Effector CD4-positive, alpha-beta T cell (primary cell): ENCODE measurements at regions not wholly inside any gene's neighbourhood (a gene's known extent, or its start where the extent isn't known, plus 50 kb on each side); places are given as distances from the start of the nearest gene placed in this dataset.

ENCODE experiments used
- DNase-seq: peaks from one replicate; pipeline ENCODE4 v3.0.0-alpha.2; 2020

DNA sequence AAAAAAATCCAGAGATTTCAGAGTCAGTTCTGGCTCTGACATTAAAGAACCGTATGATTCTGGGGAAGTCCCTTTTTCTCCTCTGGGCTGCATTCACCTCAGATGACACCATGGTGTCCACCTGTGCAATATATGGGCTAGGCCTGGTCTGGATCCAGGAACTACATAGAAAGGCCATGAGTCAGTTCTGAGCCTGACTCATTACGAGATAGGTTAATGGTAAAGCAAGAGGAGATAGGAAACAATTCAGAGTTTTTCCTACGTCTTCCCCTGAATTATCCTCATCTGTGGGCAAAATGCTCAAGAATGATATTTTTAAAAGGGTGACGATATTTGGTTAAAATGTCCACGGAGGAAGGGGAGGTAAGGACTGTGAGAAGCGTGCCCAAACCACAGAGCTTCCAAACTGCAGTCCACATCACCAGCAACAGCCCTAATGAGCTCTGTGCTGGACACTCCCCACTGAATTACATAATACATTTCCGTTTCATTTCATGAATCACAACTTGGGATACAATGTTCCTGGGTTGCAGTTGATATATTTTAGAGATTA lies 180.1 kb upstream of the OSR1 start:
- no peak for DNase-seq

DNA sequence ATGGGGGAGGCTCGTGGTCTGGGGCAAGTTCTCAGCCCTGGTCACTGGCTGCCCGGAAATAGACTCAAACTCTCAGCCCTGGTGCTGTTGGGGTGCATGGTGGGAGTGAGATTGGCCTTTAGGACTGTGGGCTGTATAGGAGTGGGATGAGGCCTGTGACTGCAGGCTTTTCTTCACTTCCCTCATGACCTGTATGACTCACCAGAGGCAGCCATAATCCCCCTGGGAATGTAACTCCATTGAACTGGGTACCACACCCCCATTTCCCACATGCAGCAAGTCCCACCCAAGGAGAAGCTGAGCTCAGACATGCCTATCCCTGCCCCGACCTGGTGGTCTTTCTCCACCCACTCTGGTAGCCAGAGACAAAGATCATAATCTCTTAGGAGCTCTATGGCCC lies 177.7 kb upstream of the OSR1 start:
- DNase-seq, result no peak

DNA sequence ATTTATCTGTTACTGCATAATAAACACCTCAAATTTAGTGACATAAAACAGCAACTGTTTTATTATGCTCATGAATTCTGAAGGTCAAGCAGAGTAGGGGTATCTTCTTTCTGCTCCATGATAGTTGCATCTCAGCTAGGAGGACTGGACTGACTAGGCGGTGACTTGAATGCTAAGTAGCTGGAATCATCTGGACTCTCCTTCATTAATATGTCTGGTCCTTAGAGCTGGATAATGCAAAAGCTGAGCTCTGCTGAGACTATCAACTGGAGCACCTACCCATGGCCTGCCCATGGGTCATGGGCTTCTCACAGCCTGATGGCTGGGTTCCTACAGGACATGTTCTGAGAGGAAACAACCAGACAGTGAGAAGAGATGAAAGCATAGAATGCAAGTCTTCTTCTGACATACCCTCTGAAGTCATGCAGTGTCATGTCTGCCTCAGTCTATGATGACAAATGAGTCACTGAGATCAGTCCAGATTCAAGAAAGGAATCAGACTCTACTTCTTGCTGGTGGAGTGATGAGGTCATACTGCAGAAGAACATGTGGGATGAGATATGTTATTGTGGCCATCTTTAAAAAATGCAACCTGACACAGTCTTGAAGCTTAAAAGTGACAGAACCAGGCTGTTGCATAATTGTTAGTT lies 174.2 kb upstream of the OSR1 start:
- DNase-seq, result no peak

DNA sequence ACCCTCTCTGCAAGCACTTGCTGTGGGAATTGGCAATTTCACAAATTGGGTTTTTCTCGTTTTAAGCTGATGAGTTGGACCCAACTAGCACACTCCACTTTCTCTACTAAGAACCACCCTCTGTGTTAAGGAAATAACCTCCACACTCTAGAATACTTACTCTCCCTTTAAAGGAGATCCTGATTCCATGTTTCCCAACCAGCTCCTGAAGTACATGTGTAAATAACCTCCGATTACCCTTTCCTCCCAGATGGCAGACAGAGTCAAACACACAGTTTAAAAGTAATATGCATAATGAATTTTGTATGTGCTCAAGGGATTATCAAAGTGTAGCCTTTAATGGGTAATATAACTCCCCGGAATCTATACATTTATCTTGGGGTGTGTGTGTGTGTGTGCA lies 171.3 kb upstream of the OSR1 start:
- no peak for DNase-seq

DNA sequence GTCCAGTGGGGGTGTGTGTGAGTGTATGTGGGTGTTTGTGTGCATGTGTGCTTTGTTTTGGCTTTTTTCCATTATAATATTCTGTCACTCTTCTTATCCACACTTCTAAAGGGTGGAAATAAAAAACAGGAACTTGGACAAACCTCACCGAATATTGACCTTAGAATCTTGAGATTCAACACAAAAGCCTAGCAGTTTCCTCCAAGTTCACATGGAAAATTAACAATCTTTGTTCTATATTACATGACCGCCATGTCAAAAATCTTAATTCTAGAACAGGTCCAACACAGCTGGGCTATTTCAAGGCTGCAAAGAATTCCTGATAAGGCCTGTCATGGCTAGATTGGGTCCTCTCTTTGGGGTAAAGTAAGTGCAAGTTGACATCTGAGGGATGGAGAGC lies 169.3 kb upstream of the OSR1 start:
- DNase-seq, result no peak

DNA sequence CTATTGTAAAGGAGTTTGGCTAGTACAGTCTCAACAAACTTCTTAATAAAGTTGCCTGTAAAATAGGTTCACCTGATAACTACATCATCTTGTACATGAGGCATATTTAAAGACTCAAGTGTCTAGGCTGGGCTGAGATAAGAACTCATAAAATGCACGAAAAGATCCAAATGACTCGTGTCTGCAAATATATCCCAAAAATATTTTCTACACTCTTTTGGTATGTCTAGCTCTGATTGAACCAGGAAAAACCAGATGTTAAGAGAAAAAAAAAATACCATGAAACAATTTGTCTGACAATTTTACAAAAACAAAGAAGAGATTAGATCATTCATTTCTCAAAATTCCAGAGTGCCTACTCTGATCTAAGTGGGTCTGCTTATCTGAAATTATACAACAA lies 166.9 kb upstream of the OSR1 start:
- no peak for DNase-seq

DNA sequence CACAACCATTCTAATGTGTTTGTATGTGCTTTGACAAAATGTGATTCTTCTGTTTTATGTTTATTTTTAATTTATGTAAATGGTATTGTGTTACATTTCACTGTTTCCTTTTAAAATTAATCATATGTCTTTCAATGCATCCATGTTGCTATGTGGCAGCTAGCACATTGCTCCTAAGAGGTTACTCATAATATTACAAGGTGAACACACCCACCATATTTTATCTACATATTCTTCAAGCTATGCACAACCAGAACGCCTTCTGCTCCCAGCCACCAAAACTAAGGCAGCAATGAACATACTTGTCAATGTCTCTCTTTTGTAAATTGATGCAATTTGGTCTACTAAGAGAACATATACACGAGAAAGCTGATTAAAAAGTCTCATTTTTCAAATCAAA lies 160.6 kb upstream of the OSR1 start:
- no peak for DNase-seq

DNA sequence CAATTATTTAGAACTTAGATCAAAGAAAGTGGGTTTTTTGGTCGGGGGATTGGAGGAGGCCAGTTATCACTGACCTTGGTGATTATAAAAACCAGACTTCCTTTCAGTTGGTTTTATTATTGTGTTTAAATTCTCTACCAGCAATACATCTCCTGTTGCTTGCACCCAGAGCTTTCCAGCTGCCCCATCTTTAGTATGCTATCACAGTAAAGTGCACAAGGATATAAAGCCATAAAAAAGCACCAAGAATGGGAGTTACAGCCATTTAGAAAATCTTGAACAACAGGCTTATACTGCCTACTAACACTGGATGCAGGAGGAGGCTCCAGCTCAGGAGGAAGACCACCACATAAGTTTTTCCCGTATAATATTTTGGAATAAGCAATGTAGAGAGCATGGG lies 148.7 kb upstream of the OSR1 start:
- DNase-seq, result no peak

DNA sequence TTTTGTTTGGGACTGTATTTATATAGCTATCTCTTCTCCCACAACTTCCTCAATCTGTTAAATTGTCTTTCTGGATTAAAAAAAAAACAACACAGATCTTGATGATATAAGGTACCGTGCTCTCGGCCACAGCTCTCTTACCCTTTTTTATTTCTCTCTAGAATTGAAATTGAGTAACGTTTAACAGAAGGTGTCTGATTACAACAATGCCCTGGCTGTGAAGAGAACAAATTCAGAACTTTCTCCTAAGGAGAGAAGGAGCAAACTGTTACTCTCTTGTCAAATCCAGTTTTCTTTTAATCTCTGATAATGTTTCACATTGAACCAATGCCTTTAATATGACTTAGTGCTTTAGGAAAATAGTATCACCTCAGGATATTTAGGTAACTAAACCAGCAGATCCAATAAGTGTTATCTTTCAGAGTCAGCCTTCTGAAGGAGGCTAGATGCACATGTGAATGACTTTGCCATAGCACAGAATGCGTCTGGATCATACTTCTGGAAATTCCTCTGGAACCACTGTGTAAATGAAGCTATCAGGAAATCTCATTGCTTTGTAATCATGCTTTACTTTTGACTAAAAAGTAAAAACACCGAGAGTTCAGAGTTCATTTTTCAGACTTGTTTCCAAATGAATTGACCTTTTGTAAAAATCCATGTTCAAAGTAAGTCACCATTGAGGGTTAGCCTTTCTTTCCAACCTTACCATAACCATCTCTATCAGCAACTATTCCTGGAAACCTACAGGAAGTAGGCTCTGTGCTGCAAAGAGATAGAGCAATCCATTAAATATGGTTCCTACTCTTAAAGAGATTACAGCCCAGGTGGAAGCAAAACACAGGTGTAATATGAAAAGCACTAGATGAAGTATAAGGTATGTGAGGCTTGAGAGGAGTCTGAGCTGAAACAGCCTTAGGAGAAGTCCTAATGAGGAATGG lies 147.0 kb upstream of the OSR1 start:
- no peak for DNase-seq

DNA sequence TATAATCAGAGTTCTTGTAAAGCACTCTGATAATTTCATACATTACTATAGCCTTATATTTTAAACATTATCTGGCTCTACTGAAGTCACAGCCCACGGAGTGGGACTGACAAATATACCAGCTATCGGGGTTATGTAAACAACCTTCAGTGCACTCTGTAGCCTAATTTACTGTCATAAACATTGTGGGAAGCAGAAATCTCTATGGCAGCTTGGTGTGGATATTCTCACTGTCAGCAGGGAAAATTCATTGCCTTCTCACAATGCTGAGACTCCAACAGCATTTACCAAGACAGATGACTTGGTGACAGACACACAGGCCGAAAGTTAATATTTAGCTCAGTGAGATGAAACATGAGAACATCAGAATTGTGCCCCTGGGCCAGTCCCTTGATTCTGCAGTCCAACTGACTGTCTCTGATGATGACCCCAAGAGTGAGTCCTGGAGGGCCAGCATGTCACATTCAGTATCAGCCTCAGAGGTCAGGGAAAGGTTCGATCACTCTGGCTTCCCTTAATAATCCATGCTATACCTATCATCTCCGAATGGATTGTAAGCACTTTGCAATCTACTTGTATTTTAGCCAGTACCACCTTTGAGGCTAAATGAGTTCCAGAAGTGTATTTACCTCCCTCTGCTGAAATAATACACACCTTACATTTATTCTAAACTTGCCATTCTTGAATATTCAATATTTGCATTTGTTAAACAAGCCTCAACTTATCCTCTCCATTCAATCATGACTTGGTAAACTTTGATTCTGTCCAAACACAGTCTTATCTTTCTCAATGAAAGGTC lies 146.2 kb upstream of the OSR1 start:
- DNase-seq, result no peak

DNA sequence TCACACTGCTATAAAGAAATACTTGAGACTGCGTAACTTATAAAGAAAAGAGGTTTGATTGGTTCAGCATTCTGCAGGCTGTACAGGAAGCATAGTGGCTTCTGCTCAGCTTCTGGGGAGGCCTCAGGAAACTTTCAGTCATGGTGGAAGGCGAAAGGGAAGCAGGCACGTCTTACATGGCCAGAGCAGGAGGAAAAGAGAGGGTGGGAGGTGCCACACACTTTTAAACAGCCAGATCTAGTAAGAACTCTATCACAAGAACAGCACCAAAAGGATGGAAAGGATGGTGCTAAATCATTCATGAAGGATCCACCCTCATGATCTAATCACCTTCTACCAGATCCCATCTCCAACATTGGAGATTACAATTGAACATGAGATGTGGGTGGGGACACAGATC lies 145.5 kb upstream of the OSR1 start:
- no peak for DNase-seq

DNA sequence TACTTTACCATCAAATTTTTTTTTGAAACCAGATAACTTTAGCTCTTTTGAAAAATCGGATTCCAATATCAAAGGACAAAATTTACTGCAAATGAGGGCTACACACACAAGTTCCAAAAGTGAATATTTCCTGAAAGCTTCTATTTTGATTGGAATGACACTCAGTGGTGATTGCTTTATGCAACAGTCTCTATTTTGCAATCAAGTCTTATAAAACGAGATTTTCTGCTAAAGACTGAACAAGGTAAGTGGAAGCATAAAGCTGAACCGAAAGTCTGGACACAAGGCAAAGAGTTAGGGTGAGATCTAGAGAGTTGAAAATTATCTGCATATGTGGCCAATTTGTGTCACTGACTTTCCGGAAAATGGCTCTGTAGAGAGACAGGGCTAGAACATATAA lies 145.0 kb upstream of the OSR1 start:
- DNase-seq, result no peak

DNA sequence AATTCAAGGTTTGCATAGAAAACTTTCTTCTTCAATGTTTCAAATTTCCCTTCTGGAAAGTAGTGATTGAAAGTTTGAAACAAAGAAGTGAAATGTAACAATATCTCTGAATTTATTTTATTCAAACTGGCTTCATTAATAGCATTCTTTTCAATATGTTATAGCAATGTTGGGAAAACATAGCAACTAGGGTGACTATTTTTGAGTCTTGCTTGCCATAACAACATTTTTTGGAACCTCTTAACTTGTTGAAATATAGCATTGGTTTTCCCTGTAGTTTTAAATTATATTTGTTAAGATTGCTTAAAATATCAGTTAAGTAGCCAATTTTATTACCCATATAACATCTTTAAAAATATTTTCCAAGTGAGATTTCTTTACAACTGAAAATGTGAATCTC lies 141.7 kb upstream of the OSR1 start:
- DNase-seq, result no peak

DNA sequence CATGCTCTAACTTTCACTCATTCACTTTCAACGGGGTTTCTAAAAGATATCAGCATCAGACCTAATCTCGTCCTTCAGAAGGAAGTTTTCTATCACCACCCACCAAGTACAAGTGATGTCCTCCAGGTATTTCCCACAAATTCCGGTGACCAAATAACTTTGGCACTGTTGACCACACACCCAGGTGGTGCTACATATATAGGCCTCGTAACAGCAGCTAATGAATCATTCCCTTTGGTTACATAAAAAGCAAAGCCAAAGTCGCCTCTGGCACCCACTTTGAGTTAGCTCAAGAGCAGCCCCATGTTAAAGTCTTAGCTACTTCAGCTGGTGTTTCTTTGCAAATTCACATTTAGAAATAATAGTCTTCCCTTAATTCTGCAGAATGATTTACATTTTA lies 138.2 kb upstream of the OSR1 start:
- no peak for DNase-seq

DNA sequence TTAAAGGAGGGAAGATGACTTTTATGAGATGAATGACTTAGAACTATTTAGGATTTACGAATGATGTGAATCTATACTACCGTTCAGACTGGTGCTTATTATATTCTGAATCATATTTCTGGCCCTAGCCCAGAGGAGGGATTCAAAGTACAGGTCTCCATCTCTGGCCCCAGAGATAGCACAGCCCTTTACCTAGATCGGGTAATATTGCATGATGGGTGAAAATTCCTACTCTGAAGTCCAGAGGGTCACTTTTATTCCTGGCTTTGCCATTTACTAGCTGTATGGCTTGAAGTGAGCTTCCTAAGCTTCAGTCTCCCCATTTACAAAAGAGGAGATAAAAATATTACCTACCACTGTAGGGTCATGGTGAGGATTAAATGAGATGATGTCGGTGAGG lies 135.8 kb upstream of the OSR1 start:
- DNase-seq, result no peak

DNA sequence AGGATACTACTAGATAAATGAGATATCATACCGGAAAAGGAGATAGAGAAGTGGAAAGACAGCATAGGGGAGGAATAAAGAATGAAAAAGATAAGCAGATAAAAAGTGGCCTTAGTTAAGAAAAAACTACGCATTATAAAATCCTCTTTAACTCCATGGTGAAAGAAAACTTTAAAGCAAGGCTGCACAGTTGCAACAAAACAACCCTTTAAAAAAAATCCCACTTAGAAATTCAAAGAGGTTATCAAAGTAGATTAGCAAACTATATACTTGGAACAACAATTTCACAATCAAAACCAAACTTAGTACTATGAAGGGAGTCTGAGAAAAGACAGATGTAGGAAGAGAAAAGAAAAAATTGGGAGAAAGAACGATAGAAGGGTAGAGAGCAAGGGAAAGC lies 133.4 kb upstream of the OSR1 start:
- DNase-seq, result no peak

DNA sequence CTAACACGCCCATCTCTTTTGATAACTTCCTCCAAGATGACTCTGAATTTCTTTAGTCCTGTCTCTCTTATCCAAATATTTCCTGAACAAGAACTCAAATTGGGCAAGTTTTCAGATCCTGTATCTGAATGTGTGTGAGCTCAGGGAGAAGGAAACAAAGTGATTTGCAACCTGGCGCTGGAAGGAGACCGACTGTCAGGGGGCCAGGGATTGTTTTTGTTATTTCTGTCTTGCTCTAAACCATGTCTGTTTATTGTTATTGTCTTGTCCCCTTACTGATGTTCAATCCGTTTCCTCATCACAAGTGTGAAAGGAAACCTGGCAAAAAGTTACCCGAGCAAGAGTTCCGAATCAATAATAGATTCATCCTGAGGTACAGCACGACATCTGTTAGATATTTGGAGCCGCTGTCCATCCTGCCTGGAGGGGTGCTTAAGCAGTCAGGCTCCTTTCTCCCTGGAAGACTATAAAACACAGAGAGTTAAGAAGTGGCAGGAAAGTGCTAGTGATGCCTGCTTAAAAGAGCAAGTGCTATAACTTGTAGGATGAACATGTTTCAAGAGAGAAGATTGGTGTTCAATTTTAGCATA lies 132.5 kb upstream of the OSR1 start:
- DNase-seq, result no peak

DNA sequence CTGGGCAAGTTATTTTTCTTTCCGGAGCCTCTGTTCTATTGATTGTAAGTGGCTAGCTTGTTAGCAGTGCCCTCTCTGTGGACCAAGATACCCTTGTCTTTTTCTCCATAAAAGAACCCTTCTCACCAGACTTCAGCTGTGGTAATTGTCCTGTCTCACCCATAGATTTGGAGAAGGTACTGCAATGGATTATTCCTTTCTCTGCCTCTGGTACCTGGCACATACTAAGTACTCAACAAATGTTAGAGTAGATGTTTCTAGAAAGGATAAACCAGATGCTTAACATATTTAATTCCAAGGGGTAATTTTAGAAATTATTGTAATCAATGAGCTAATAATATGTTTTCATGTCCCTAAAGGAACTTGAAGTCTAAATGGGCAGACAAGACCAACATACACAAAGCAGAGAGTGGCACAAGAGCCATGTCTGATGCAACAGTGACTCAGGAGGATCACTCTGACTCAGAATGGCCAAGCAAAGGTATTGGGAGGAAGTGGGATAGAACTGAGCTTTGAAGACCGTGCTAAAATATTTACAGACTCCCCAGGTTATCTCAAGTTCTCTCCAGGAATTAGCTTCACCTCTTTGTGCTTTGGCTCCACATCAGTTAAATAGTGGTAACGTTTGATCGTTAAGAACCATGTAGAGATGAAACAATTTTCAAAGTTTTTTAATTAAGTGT lies 129.7 kb upstream of the OSR1 start:
- DNase-seq, result no peak

DNA sequence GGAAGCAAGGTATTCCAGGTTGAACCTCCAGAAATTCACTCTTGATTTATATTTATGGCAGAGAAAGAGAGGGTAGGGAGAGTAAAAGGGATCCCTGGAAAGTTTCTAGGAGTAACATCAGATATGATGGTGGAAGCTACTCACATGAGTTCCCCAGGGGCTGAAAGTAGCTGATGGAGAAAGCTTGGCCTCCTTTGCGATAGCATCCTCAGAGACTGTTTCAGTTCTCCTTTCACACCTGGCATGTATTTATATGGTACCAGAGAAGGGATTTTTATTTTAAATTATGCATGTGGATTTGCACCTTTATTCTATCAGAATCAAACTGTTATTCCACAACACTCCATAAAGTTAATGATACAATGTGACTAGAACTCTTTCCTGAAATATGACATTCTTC lies 126.3 kb upstream of the OSR1 start:
- no peak for DNase-seq

DNA sequence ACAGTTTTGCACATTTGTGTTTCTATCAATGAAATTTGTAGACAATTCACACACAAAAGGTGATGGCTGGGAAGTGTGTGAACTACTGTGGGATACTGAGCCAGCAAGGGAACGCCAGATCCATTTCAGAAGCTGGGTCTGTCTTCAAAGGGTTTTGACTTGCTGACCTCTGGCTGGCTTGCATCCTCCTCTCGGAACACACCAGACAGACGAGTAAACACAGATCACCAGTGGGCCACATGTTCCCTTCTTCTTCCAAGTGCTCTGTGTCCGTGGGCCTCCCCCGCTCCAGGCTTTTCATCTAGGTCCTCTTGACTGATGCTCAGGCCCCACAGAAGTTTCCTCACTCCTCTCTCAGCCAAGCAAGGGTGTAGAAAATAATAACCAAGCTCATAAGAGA lies 122.2 kb upstream of the OSR1 start:
- DNase-seq, result no peak

DNA sequence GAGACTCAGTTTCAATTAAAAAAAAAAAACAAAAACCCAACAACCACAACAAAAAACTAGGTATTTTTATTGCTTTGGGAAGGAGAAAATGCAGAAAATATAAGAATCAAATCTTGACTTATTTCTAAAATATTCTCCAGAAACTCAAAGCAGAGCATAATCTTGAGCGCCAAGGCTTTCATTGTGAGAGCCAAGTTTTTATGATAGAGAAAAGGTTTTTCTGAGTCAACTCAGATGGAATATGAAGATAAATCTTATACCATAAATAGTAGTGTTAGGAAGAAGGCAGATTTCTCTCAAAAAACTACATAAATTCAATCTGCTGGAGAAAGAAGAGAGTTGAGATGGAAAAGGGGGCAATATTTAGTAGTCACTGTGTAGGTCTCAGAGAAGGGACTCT lies 121.2 kb upstream of the OSR1 start:
- no peak for DNase-seq

DNA sequence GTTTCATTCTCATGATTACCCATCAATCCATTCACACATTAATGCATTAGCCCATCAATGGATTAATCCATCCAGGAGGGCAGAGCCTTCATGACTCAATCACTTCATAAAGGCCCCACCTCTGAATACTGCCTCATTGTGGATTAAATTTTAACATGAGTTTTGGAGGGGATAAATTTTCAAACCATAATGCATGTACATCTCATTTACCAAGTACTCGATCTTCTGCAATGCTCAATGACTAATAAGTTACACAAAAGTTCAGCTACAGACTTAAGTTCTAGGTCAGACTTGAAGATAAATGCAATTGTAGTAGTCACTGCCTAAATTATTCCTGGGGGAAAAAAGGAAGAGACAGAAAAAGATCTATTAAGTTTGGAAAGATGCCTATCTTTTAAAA lies 120.0 kb upstream of the OSR1 start:
- DNase-seq, result no peak
